GM20000 (cell line): ENCODE measurements at regions not wholly inside any gene's neighbourhood (a gene's known extent, or its start where the extent isn't known, plus 50 kb on each side); places are given as distances from the start of the nearest gene placed in this dataset.

Experiments used
- DNase-seq: peaks from one replicate; pipeline ENCODE4 v3.0.0; 2012; ENCODE audit warnings: low spot score
- CTCF ChIP-seq: IDR thresholded peaks from 2 replicates; pipeline ENCODE4 v1.5.1; 2012; ENCODE audit warnings: mild to moderate bottlenecking, control low read depth; ENCODE audit errors: extremely low read depth, missing control alignments

GRCh38 chr19:32010071-32010470 is 335.3 kb upstream of the ZNF507 start:
- TF ChIP-seq CTCF, result no peak
- no peak for DNase-seq

- no peak for TF ChIP-seq CTCF
- DNase-seq, result no peak
Observed at GRCh38 chr19:32012206-32012605, 333.2 kb upstream of the ZNF507 start.

GRCh38 chr19:32012886-32013631 is 332.4 kb upstream of the ZNF507 start:
- DNase-seq, result no peak
- TF ChIP-seq CTCF, result no peak

GRCh38 chr19:32017176-32017953 is 328.0 kb upstream of the ZNF507 start:
- TF ChIP-seq CTCF, result no peak
- no peak for DNase-seq

GRCh38 chr19:32018014-32018413 is 327.4 kb upstream of the ZNF507 start:
- DNase-seq, result no peak
- no peak for TF ChIP-seq CTCF

- no peak for TF ChIP-seq CTCF
- no peak for DNase-seq
Observed at GRCh38 chr19:32020538-32020937, 324.9 kb upstream of the ZNF507 start.

GRCh38 chr19:32022044-32022640 is 323.3 kb upstream of the ZNF507 start:
- no peak for DNase-seq

More at GRCh38 chr19:32022044-32022640, 323.3 kb upstream of the ZNF507 start:
- no peak for TF ChIP-seq CTCF
